ENCODE measurements at regions not wholly inside any gene's neighbourhood (a gene's known extent, or its start where the extent isn't known, plus 50 kb on each side); places are given as distances from the start of the nearest gene placed in this dataset.

DNA sequence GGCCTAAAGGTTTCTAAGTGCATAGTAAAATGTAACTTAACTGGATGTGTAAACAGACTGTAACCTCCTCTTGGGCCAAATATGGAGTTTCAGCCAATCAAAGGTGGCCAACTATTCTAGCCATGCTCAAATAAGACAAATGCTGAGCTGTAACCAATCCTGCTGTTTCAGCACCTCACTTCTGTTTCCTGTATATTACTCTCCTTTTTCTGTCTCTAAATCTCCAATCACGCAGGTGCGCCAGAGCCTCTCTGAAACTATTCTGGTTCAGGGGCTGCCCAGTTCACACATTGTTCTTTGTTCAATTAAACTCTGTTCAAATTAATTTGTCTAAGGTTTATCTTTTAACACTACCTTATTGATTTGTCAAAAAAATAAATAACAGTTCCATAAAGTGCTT, 532.7 kb upstream of the DCC start:
- no peak for DNase-seq (ENCODE audit: low read depth in 2 of 2)
- Histone ChIP-seq H3K27ac (ENCODE audit: insufficient read depth, low read length) (no peak overlapping the region), H3K9me3 (ENCODE audit: control insufficient read depth, insufficient read depth, low read depth, low read length) (no peaks in the 10 kb centered on the region), H3K36me3 (ENCODE audit: control insufficient read depth, insufficient read depth, low read length) (no peaks in the 10 kb centered on the region), H3K79me2 (ENCODE audit: control insufficient read depth, insufficient read depth, low read length) (no peaks in the 10 kb centered on the region), H3K4me3 (replicated peaks in 1 of 4; ENCODE audit: control extremely low read depth in 1 of 4, insufficient read depth in 1 of 4, low read depth in 3 of 4, low read length in 4 of 4) (no peak overlapping the region), H3K4me2 (ENCODE audit: extremely low read depth, insufficient read depth, low read length) (no peak overlapping the region), H3K27me3 (ENCODE audit: control insufficient read depth, insufficient read depth, low read length) (no peaks in the 10 kb centered on the region), H3K4me1 (ENCODE audit: control insufficient read depth, extremely low read depth, insufficient read depth, low read length) (no peaks in the 10 kb centered on the region), H3K9ac (ENCODE audit: insufficient read depth, low read length) (no peak overlapping the region), H4K20me1 (ENCODE audit: control insufficient read depth, extremely low read depth, insufficient read depth, low read length) (no peaks in the 10 kb centered on the region), H2AFZ (ENCODE audit: low read length) (no peak overlapping the region)
- TF ChIP-seq, protein P1, sequence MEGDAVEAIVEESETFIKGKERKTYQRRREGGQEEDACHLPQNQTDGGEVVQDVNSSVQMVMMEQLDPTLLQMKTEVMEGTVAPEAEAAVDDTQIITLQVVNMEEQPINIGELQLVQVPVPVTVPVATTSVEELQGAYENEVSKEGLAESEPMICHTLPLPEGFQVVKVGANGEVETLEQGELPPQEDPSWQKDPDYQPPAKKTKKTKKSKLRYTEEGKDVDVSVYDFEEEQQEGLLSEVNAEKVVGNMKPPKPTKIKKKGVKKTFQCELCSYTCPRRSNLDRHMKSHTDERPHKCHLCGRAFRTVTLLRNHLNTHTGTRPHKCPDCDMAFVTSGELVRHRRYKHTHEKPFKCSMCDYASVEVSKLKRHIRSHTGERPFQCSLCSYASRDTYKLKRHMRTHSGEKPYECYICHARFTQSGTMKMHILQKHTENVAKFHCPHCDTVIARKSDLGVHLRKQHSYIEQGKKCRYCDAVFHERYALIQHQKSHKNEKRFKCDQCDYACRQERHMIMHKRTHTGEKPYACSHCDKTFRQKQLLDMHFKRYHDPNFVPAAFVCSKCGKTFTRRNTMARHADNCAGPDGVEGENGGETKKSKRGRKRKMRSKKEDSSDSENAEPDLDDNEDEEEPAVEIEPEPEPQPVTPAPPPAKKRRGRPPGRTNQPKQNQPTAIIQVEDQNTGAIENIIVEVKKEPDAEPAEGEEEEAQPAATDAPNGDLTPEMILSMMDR (conservative IDR thresholded peaks at IDR 0.05 in 1 of 2, IDR thresholded peaks at IDR 0.05 in 1 of 2; ENCODE audit: low read depth in 1 of 2, low read length in 2 of 2) = no peak
- TF ChIP-seq EZH2 (IDR thresholded peaks at IDR 0.05; ENCODE audit: low read length, missing control alignments) = no peak

DNA sequence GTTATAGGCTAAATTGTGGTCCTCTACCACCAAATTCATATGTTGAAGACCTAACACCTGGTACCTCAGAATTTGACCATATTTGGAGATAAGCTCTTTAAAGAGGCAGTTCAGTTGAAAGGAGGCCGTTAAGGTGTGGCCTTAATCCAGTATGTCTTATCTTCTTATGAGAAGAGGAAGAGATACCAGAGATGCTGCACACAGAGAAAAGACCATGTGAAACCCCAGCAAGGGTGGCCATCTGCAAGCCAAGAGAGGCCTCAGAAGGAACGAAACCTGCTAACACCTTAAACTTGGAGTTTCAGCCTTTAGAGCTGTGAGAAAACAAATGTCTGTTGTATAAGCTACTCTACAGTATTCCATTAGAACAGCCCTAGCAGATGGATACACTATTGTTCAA, 528.1 kb upstream of the DCC start:
- H3K9me3 ChIP-seq (ENCODE audit: control insufficient read depth, insufficient read depth, low read depth, low read length) = no peaks in the 10 kb centered on the region
- H3K4me3 ChIP-seq (replicated peaks in 1 of 4; ENCODE audit: control extremely low read depth in 1 of 4, insufficient read depth in 1 of 4, low read depth in 3 of 4, low read length in 4 of 4) = no peak overlapping the region
- no peak for TF ChIP-seq EZH2 (IDR thresholded peaks at IDR 0.05; ENCODE audit: low read length, missing control alignments)
- TF ChIP-seq, protein P1 (conservative IDR thresholded peaks at IDR 0.05 in 1 of 2, IDR thresholded peaks at IDR 0.05 in 1 of 2; ENCODE audit: low read depth in 1 of 2, low read length in 2 of 2) = no peak
- H3K4me1 ChIP-seq (ENCODE audit: control insufficient read depth, extremely low read depth, insufficient read depth, low read length) = no peaks in the 10 kb centered on the region
- no peak overlapping the region for H2AFZ ChIP-seq (ENCODE audit: low read length)
- H3K27me3 ChIP-seq (ENCODE audit: control insufficient read depth, insufficient read depth, low read length) = no peaks in the 10 kb centered on the region
- H3K27ac ChIP-seq (ENCODE audit: insufficient read depth, low read length) = no peak overlapping the region
- no peaks in the 10 kb centered on the region for H4K20me1 ChIP-seq (ENCODE audit: control insufficient read depth, extremely low read depth, insufficient read depth, low read length)
- no peak overlapping the region for H3K9ac ChIP-seq (ENCODE audit: insufficient read depth, low read length)
- H3K4me2 ChIP-seq (ENCODE audit: extremely low read depth, insufficient read depth, low read length) = no peak overlapping the region
- no peaks in the 10 kb centered on the region for H3K36me3 ChIP-seq (ENCODE audit: control insufficient read depth, insufficient read depth, low read length)
- no peak for DNase-seq (ENCODE audit: low read depth in 2 of 2)
- H3K79me2 ChIP-seq (ENCODE audit: control insufficient read depth, insufficient read depth, low read length) = no peaks in the 10 kb centered on the region

DNA sequence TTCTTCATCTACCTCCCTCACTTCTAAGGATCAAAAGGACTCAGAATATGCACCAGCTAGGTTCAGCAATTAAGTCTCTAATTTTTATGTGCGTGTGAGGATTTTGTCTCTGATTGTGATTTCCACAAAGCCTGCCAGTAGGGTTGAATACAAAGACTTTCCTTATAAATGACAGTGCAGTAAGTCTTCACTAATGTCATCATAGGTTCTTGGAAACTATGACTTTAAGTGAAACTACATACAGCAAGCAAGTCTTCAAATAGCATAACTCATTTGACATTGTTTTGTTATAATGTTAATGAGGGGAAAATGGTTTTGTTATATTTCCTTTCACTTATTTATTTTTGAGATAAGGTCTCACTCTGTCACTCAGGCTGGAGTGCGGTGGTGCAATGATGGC, 526.3 kb upstream of the DCC start:
- no peak for DNase-seq (ENCODE audit: low read depth in 2 of 2)
- H3K4me3 ChIP-seq (replicated peaks in 1 of 4; ENCODE audit: control extremely low read depth in 1 of 4, insufficient read depth in 1 of 4, low read depth in 3 of 4, low read length in 4 of 4) = no peak overlapping the region
- no peak overlapping the region for H3K27ac ChIP-seq (ENCODE audit: insufficient read depth, low read length)
- no peak overlapping the region for H3K9ac ChIP-seq (ENCODE audit: insufficient read depth, low read length)
- H3K36me3 ChIP-seq (ENCODE audit: control insufficient read depth, insufficient read depth, low read length) = no peaks in the 10 kb centered on the region
- no peaks in the 10 kb centered on the region for H3K79me2 ChIP-seq (ENCODE audit: control insufficient read depth, insufficient read depth, low read length)
- no peaks in the 10 kb centered on the region for H3K4me1 ChIP-seq (ENCODE audit: control insufficient read depth, extremely low read depth, insufficient read depth, low read length)
- H2AFZ ChIP-seq (ENCODE audit: low read length) = no peak overlapping the region
- no peaks in the 10 kb centered on the region for H3K27me3 ChIP-seq (ENCODE audit: control insufficient read depth, insufficient read depth, low read length)
- H4K20me1 ChIP-seq (ENCODE audit: control insufficient read depth, extremely low read depth, insufficient read depth, low read length) = no peaks in the 10 kb centered on the region
- no peaks in the 10 kb centered on the region for H3K9me3 ChIP-seq (ENCODE audit: control insufficient read depth, insufficient read depth, low read depth, low read length)
- H3K4me2 ChIP-seq (ENCODE audit: extremely low read depth, insufficient read depth, low read length) = no peak overlapping the region
- TF ChIP-seq, protein P1 (conservative IDR thresholded peaks at IDR 0.05 in 1 of 2, IDR thresholded peaks at IDR 0.05 in 1 of 2; ENCODE audit: low read depth in 1 of 2, low read length in 2 of 2) = no peak
- TF ChIP-seq EZH2 (IDR thresholded peaks at IDR 0.05; ENCODE audit: low read length, missing control alignments) = no peak

All from fibroblast of lung (primary cell).